Esophagus squamous epithelium (tissue), 5 donors: ENCODE measurements at regions not wholly inside any gene's neighbourhood (a gene's known extent, or its start where the extent isn't known, plus 50 kb on each side); places are given as distances from the start of the nearest gene placed in this dataset.

Source experiments
- DNase-seq: peaks from one replicate; lab custom pipeline; 2025; lab: John Stamatoyannopoulos, UW
- H3K27ac ChIP-seq, 4 donors: fragments of 200-600 bp; sonication (generic); one replicate each; pipeline ENCODE4 v1.5.1; 2016 to 2019; ENCODE audit warnings: mild to moderate bottlenecking in 1 of 4
- H3K27me3 ChIP-seq, 4 donors: fragments of 200-600 bp; sonication (generic); 1 replicate in 3 of 4; 2 replicates in 1 of 4; pipeline versions ENCODE4 v1.5.1 to v1.6.0; 2017 to 2021; ENCODE audit warnings: antibody characterized with exemption in 1 of 4
- H3K36me3 ChIP-seq, 3 donors: fragments of 200-600 bp; sonication (generic); one replicate each; pipeline ENCODE4 v1.5.1; 2016 to 2019
- H3K4me1 ChIP-seq, 3 donors: fragments of 200-600 bp; sonication (generic); one replicate each; pipeline ENCODE4 v1.5.1; 2017 to 2019
- H3K4me3 ChIP-seq, 4 donors: fragments of 200-600 bp; sonication (generic); 1 replicate in 3 of 4; 2 replicates in 1 of 4; pipeline ENCODE4 v1.5.1; 2016 to 2019; ENCODE audit warnings: mild to moderate bottlenecking in 2 of 4, moderate library complexity in 1 of 4
- H3K9me3 ChIP-seq, 3 donors: fragments of 200-600 bp; sonication (generic); one replicate each; pipeline ENCODE4 v1.5.1; 2016 to 2019
- CTCF ChIP-seq, 6 experiments: fragments of 450-650 bp in 4 of 6; fragments of 200-600 bp in 2 of 6; sonication (generic) in 2 of 6; IDR thresholded peaks; one replicate each; pipeline ENCODE4 v1.5.1; 2016 to 2019; ENCODE audit warnings: antibody characterized with exemption in 6 of 6, mild to moderate bottlenecking in 4 of 6, moderate library complexity in 4 of 6
- POLR2A ChIP-seq, 4 donors: fragments of 450-650 bp; IDR thresholded peaks; one replicate each; pipeline ENCODE4 v1.6.1; 2017; ENCODE audit warnings: antibody characterized with exemption in 4 of 4, mild to moderate bottlenecking in 4 of 4, moderate library complexity in 3 of 4
- WGBS, 2 donors: methylation state at CpG; one replicate each; pipeline ENCODE4 v1.1.5; 2018; 5-methylcytosine and 5-hydroxymethylcytosine counted together
- intact Hi-C: fragments of 100-400 bp; cut with DNase I; formaldehyde crosslinking; loops from one replicate; pipeline ENCODE4 v1.15.0; 2022
- donor health status: DM: yes; HTN: yes; CAD: no.

DNA sequence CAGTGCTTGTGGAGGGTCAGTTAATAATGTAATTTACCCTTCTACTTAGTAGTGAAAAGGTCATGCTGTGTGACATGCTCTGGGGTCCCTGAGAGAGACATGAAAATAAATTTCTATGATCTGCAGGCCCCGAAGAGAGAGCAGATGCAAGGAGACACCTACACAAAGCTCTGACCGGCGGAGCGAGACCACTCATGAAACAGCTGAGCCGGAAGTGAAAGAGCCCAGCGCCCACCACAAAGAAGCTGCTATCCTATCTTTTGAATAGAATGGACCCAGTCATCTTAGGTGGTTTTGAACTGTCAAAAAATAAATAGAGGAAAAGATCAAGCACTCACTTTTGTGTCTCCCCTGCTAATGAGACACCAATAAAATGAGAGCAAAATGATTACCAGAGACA lies 190.0 kb downstream of the MED10 start:
- no peak overlapping the region for H3K27ac ChIP-seq
- no peak overlapping the region for H3K4me3 ChIP-seq
- H3K4me1 ChIP-seq = no peaks in the 10 kb centered on the region
- intact Hi-C loops = no loop called here
- no peaks in the 10 kb centered on the region for H3K36me3 ChIP-seq
- WGBS, 2 donors = 63 to 74% methylated on average over 6 of the region's 6 CpGs
- H3K9me3 ChIP-seq = no peaks in the 10 kb centered on the region
- TF ChIP-seq POLR2A (IDR thresholded peaks at IDR 0.05) (no peak), CTCF (IDR thresholded peaks at IDR 0.05) (no peak)
- no peak for DNase-seq
- H3K27me3 ChIP-seq = no peaks in the 10 kb centered on the region

GRCh38 chr5:6187501-6187900 lies 190.8 kb downstream of the MED10 start:
- 72 to 80% methylated on average over 4 of the region's 4 CpGs for WGBS, 2 donors
- no peak for DNase-seq
- intact Hi-C loops = no loop called here
- Histone ChIP-seq H3K36me3 (no peaks in the 10 kb centered on the region), H3K4me1 (no peaks in the 10 kb centered on the region), H3K4me3 (no peak overlapping the region), H3K27ac (no peak overlapping the region), H3K27me3 (no peaks in the 10 kb centered on the region), H3K9me3 (no peaks in the 10 kb centered on the region)
- no peak for TF ChIP-seq CTCF (IDR thresholded peaks at IDR 0.05)
- TF ChIP-seq POLR2A (IDR thresholded peaks at IDR 0.05) = no peak

DNA sequence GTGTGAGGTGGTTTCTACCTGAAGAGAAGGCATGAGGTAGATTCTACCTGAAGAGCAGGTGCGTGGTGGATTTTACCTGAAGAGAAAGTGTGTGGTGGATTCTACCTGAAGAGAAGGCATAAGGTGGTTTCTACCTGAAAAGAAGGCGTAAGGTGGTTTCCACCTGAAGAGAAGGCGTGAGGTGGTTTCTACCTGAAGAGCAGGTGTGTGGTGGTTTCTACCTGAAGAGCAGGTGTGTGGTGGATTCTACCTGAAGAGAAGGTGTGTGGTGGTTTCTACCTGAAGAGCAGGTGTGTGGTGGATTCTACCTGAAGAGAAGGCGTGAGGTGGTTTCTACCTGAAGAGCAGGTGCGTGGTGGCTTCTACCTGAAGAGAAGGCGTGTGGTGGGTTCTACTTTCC lies 192.8 kb downstream of the MED10 start:
- 80 to 87% methylated on average over 6 of the region's 6 CpGs for WGBS, 2 donors
- no peak overlapping the region for H3K4me3 ChIP-seq
- TF ChIP-seq CTCF (IDR thresholded peaks at IDR 0.05) (no peak), POLR2A (IDR thresholded peaks at IDR 0.05) (no peak)

GRCh38 chr5:6184481-6184880 lies 193.9 kb downstream of the MED10 start:
- Histone ChIP-seq H3K27ac (no peak overlapping the region), H3K9me3 (no peaks in the 10 kb centered on the region), H3K27me3 (no peaks in the 10 kb centered on the region), H3K4me3 (no peak overlapping the region), H3K36me3 (no peaks in the 10 kb centered on the region), H3K4me1 (no peaks in the 10 kb centered on the region)
- TF ChIP-seq POLR2A (IDR thresholded peaks at IDR 0.05) (no peak), CTCF (IDR thresholded peaks at IDR 0.05) (no peak)
- no peak for DNase-seq
- intact Hi-C loops = no loop called here
- 67% methylated on average over 1 of the region's 1 CpG for WGBS, 2 donors

More for the DNA sequence above, 192.8 kb downstream of the MED10 start:
- intact Hi-C loops = no loop called here
- H3K9me3 ChIP-seq = no peaks in the 10 kb centered on the region
- H3K27me3 ChIP-seq = no peaks in the 10 kb centered on the region
- H3K27ac ChIP-seq = no peak overlapping the region
- DNase-seq = no peak
- H3K36me3 ChIP-seq = no peaks in the 10 kb centered on the region
- no peaks in the 10 kb centered on the region for H3K4me1 ChIP-seq

DNA sequence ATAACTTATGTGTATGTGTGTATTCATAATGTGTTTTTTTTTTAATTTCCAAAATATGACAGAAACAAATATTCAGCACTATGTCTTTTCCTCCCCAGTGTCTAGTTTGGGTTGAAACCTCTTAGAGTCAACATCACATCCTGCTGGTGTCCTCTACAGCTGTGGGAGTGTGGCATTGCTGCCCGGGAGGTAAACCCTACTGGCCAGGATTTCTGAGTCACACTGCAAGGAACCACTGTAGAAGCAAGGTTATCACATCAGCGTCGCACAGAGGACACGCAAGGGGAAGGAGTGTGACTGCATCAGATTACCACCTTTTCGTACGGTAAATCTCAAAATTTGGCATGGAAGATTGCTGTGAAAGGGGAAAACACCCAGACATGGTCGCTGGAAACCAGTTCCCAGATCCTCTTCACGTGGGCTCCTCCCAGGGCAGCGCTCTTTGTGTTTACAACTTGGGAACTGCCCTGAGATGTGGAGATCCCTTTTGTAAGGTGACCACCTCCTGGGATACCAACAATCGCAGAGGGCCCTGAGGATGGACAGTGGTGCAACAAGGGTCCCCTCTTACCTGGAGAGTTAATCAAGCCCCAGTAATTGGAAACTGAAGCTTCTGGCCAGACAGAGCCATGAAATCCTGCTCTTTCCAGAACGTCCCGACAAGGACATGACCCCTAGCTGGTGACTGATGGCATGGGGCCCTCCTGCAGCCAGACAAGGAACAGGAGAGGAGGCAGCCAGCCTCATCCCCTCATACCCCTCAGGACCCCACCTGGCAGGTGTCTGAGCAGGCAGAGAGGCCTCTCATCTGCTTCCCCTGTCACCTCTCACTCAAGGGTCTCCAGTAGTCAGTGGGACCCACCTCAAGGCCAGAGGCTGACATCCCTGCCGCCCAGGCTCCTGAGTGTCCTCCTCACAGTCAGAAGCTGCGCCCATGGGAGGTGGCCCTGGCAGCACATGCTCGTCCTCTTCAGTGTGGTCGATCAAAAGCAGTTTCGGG lies 194.7 kb downstream of the MED10 start:
- TF ChIP-seq CTCF (IDR thresholded peaks at IDR 0.05) (no peak), POLR2A (IDR thresholded peaks at IDR 0.05) (no peak)
- H3K36me3 ChIP-seq = no peaks in the 10 kb centered on the region
- no peaks in the 10 kb centered on the region for H3K27me3 ChIP-seq
- no peak for DNase-seq
- no peak overlapping the region for H3K4me3 ChIP-seq
- 71 to 73% methylated on average over 7 to 13 of the region's 17 CpGs for WGBS, 2 donors
- intact Hi-C loops = no loop called here
- H3K4me1 ChIP-seq = no peaks in the 10 kb centered on the region
- no peak overlapping the region for H3K27ac ChIP-seq
- H3K9me3 ChIP-seq = no peaks in the 10 kb centered on the region
